HCT116 (cell line): ENCODE measurements at regions not wholly inside any gene's neighbourhood (a gene's known extent, or its start where the extent isn't known, plus 50 kb on each side); places are given as distances from the start of the nearest gene placed in this dataset.

ENCODE experiments used
- ATAC-seq: fragments of 200-7000 bp; cut with Tn5 transposase; 2 replicates; pipeline ENCODE4 v1.9.1; 2020; ENCODE audit warnings: mild to moderate bottlenecking, moderate library complexity
- BruUV-seq: library from RNA; stranded (reverse); fragments of 400-500 nt; replicated peaks from 2 replicates; lab custom pipeline; 2021; lab: Mats Ljungman, UMichigan
- CTCF ChIA-PET: fragments of 300-600 bp; sonication (Branson Sonifier 250); formaldehyde crosslinking; loops from one replicate; lab custom pipeline; 2021; ENCODE audit warnings: antibody characterized with exemption; lab: Charles Lee
- POLR2A ChIA-PET: fragments of 300-600, 350-600 bp; sonication (Branson Sonifier 250); formaldehyde crosslinking; loops from one replicate; lab custom pipeline; 2021; ENCODE audit warnings: antibody characterized with exemption; lab: Charles Lee
- RAD21 ChIA-PET, 2 experiments: fragments of 300-600 bp; sonication (Branson Sonifier 250); formaldehyde crosslinking; loops; one replicate each; lab custom pipeline; 2023; ENCODE audit warnings: low total read pairs in 2 of 2; ENCODE audit not compliant: uncharacterized antibody in 2 of 2, unreplicated experiment in 2 of 2, low non-redundant PET in 1 of 2; lab: Charles Lee
- DNase-seq: peaks from one replicate; pipeline ENCODE4 v3.0.0-alpha.2; 2010; ENCODE audit warnings: low read depth, low spot score
- H2AFZ ChIP-seq: fragments of 200-600 bp; shearing (Covaris generic), sonication (generic); 2 replicates; pipeline ENCODE4 v1.6.1; 2017; ENCODE audit warnings: low read depth, mixed run types, mixed read lengths, antibody characterized with exemption, low read length; ENCODE audit not compliant: poor library complexity, severe bottlenecking
- H3K27ac ChIP-seq: 2 replicates; pipeline ENCODE4 v1.5.1; 2012; ENCODE audit warnings: low read depth, low read length
- H3K27me3 ChIP-seq: fragments of 200-600 bp; sonication (generic); 2 replicates; pipeline ENCODE4 v1.6.1; 2016; ENCODE audit warnings: mixed run types, low read length, mixed read lengths; ENCODE audit not compliant: insufficient read depth
- H3K36me3 ChIP-seq, 2 experiments: fragments of 200-500 bp in 1 of 2; fragments of 200-600 bp in 1 of 2; sonication (Bioruptor generic) in 1 of 2; sonication (generic) in 1 of 2; 2 replicates each; pipeline versions ENCODE4 v1.5.1 to v1.6.1; 2014 to 2016; ENCODE audit warnings: low read length in 2 of 2, inconsistent platforms in 1 of 2, mixed read lengths in 1 of 2, mixed run types in 1 of 2; ENCODE audit not compliant: insufficient read depth in 2 of 2, control insufficient read depth in 1 of 2
- H3K4me1 ChIP-seq, 2 experiments: fragments of 200-600 bp in 1 of 2; sonication (generic) in 1 of 2; 2 replicates each; pipeline versions ENCODE4 v1.5.1 to v1.6.1; 2012 to 2017; ENCODE audit warnings: low read length in 2 of 2, inconsistent platforms in 1 of 2, mild to moderate bottlenecking in 1 of 2, mixed read lengths in 1 of 2, mixed run types in 1 of 2, moderate library complexity in 1 of 2; ENCODE audit not compliant: insufficient read depth in 2 of 2, control insufficient read depth in 1 of 2
- H3K4me2 ChIP-seq: fragments of 200-600 bp; sonication (generic); 2 replicates; pipeline ENCODE4 v1.6.1; 2017; ENCODE audit warnings: mixed run types, low read length, mixed read lengths
- H3K4me3 ChIP-seq, 2 experiments: fragments of 200-600 bp in 1 of 2; sonication (generic) in 1 of 2; replicated peaks in 1 of 2; 2 replicates each; pipeline ENCODE4 v1.5.1; 2011 to 2016; ENCODE audit warnings: low read length in 2 of 2, control low read depth in 1 of 2, low read depth in 1 of 2, mild to moderate bottlenecking in 1 of 2, mixed read lengths in 1 of 2, mixed run types in 1 of 2
- H3K79me2 ChIP-seq: fragments of 200-600 bp; sonication (generic); 2 replicates; pipeline ENCODE4 v1.6.1; 2017; ENCODE audit warnings: mild to moderate bottlenecking, mixed run types, low read length, moderate library complexity, mixed read lengths; ENCODE audit not compliant: insufficient read depth
- H3K9ac ChIP-seq: fragments of 200-600 bp; sonication (generic); 2 replicates; pipeline ENCODE4 v1.6.1; 2016; ENCODE audit warnings: low read length, mixed read lengths
- H3K9me2 ChIP-seq: fragments of 200-600 bp; sonication (generic), shearing (Covaris generic); 2 replicates; pipeline ENCODE4 v1.6.1; 2017; ENCODE audit warnings: mixed run types, mild to moderate bottlenecking, moderate library complexity; ENCODE audit not compliant: insufficient read depth
- H3K9me3 ChIP-seq, 2 experiments: fragments of 200-500 bp in 1 of 2; fragments of 200-600 bp in 1 of 2; sonication (Bioruptor generic) in 1 of 2; sonication (generic) in 1 of 2; 2 replicates each; pipeline ENCODE4 v1.6.1; 2014 to 2017; ENCODE audit warnings: low read length in 2 of 2, mixed read lengths in 2 of 2, inconsistent platforms in 1 of 2, low read depth in 1 of 2, mild to moderate bottlenecking in 1 of 2, mixed run types in 1 of 2, moderate library complexity in 1 of 2; ENCODE audit not compliant: control insufficient read depth in 1 of 2, insufficient read depth in 1 of 2
- H4K20me1 ChIP-seq: fragments of 200-600 bp; sonication (generic), shearing (Covaris generic); 2 replicates; pipeline ENCODE4 v1.6.1; 2017; ENCODE audit warnings: mixed run types, mild to moderate bottlenecking, moderate library complexity; ENCODE audit not compliant: insufficient read depth
- ATF3 ChIP-seq: IDR thresholded peaks from 2 replicates; pipeline ENCODE4 v1.6.1; 2012
- CBX3 ChIP-seq: IDR thresholded peaks from 2 replicates; pipeline ENCODE4 v1.6.1; 2012; ENCODE audit warnings: low read depth
- CEBPB ChIP-seq: IDR thresholded peaks from 2 replicates; pipeline ENCODE4 v1.6.1; 2012; ENCODE audit warnings: low read depth
- CTCF ChIP-seq, 3 experiments: fragments of 200-600 bp in 1 of 3; sonication (generic) in 1 of 3; IDR thresholded peaks in 2 of 3; conservative IDR thresholded peaks in 1 of 3; 2 replicates each; pipeline ENCODE4 v1.5.1; 2012 to 2017; ENCODE audit warnings: low read depth in 2 of 3, low read length in 2 of 3, antibody characterized with exemption in 1 of 3, borderline replicate concordance in 1 of 3, control low read depth in 1 of 3, mild to moderate bottlenecking in 1 of 3, mixed read lengths in 1 of 3, mixed run types in 1 of 3, moderate library complexity in 1 of 3; ENCODE audit not compliant: insufficient read depth in 1 of 3
- EGR1 ChIP-seq: IDR thresholded peaks from 2 replicates; pipeline ENCODE4 v1.6.1; 2012; ENCODE audit warnings: low read depth
- ELF1 ChIP-seq: IDR thresholded peaks from 2 replicates; pipeline ENCODE4 v1.6.1; 2012; ENCODE audit warnings: low read depth, borderline replicate concordance
- EZH2 ChIP-seq: fragments of 200-600 bp; sonication (generic); IDR thresholded peaks from 2 replicates; pipeline ENCODE4 v1.6.1; 2017; ENCODE audit warnings: antibody characterized with exemption, mixed run types
- EZH2phosphoT487 ChIP-seq: fragments of 200-600 bp; IDR thresholded peaks from 2 replicates; pipeline ENCODE4 v1.6.1; 2018; ENCODE audit warnings: antibody characterized with exemption, borderline replicate concordance
- FOSL1 ChIP-seq: IDR thresholded peaks from 2 replicates; pipeline ENCODE4 v1.6.1; 2012; ENCODE audit warnings: low read depth
- JUND ChIP-seq: IDR thresholded peaks from 2 replicates; pipeline ENCODE4 v1.6.1; 2012
- POLR2A ChIP-seq: IDR thresholded peaks from 2 replicates; pipeline ENCODE4 v1.7.0; 2011; ENCODE audit warnings: borderline replicate concordance; ENCODE audit not compliant: insufficient read depth, insufficient read length; ENCODE audit errors: extremely low read depth
- POLR2AphosphoS5 ChIP-seq: IDR thresholded peaks from 2 replicates; pipeline ENCODE4 v1.6.1; 2011; ENCODE audit warnings: mild to moderate bottlenecking, low read depth, low read length, moderate library complexity
- RAD21 ChIP-seq: IDR thresholded peaks from 2 replicates; pipeline ENCODE4 v1.6.1; 2012; ENCODE audit warnings: low read depth, mild to moderate bottlenecking
- SP1 ChIP-seq: IDR thresholded peaks from 2 replicates; pipeline ENCODE4 v1.6.1; 2012; ENCODE audit warnings: low read depth
- SRF ChIP-seq: IDR thresholded peaks from 2 replicates; pipeline ENCODE4 v1.6.1; 2012; ENCODE audit warnings: low read depth
- TCF7L2 ChIP-seq: IDR thresholded peaks from 2 replicates; pipeline ENCODE4 v1.7.0; 2011; ENCODE audit warnings: borderline replicate concordance, inconsistent platforms; ENCODE audit not compliant: insufficient read depth, insufficient read length; ENCODE audit errors: extremely low read depth
- YY1 ChIP-seq: IDR thresholded peaks from 2 replicates; pipeline ENCODE4 v1.6.1; 2011; ENCODE audit warnings: low read length, low read depth, moderate library complexity, mild to moderate bottlenecking; ENCODE audit not compliant: insufficient replicate concordance; ENCODE audit errors: extremely low read depth
- ZNF274 ChIP-seq: fragments of 200-500 bp; sonication (Bioruptor generic); IDR thresholded peaks from 2 replicates; pipeline ENCODE4 v1.6.1; 2014; ENCODE audit warnings: mild to moderate bottlenecking, low read depth, low read length, inconsistent platforms
- intact Hi-C: fragments of 100-400 bp; cut with micrococcal nuclease; formaldehyde crosslinking; loops from 2 replicates; pipeline ENCODE4 v1.10.0; 2022
- TF ChIP-seq, protein P1 (sequence below): IDR thresholded peaks from 2 replicates; pipeline ENCODE4 v1.6.1; 2012
- TF ChIP-seq, protein P2 (sequence below): IDR thresholded peaks from 2 replicates; pipeline ENCODE4 v1.6.1; 2011; ENCODE audit warnings: mild to moderate bottlenecking, low read length, moderate library complexity; ENCODE audit not compliant: insufficient replicate concordance; ENCODE audit errors: extremely low read depth

DNA sequence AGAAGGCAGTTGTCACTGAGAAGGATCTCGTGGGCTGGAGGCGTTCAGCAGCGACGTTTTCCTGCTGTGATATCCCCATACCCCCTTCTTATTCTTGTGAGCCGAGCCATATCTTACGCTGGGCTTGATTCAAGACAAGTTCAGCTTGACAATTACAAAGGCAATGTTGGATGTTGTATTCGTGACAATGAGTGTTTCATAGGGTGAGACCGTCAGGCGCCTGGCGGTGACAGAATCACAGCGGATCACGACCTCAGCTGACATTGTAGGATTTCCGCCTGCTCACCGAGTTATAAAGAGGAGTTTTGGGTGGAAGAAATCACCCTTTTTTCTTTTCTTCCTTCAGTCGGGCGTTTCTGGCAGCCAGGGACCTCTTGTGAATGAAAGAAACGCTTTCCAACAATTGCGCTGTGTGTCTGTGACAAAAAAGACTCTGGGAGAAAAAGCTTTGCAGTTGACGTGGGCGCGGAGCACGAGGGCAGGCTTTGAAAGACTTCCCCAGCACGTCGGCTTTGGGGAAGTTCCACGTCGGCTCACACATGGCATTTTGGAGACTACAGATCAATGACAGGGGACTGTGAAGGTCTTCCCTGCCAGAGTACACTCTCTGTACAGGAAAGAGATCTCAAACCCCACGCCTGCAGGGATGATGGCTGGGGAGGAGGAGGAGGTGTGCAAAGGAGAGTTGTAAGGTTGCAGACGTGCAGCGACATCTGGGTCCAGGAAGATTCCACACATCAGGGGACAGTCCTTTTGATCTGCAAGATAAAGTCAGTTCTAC, 135.4 kb downstream of the CRLF2 start:
- no peak for ATAC-seq
- Histone ChIP-seq H3K36me3 (no peaks in the 10 kb centered on the region), H3K27me3 (no peaks in the 10 kb centered on the region), H3K4me2 (no peak overlapping the region), H3K4me1 (no peaks in the 10 kb centered on the region), H3K9me3 (no peaks in the 10 kb centered on the region), H3K9ac (no peak overlapping the region), H3K9me2 (no peaks in the 10 kb centered on the region)
- ChIA-PET POLR2A (no interaction called here), RAD21 (no interaction called here)
- TF ChIP-seq CTCF (IDR thresholded peaks at IDR 0.05 in 2 of 3, conservative IDR thresholded peaks at IDR 0.05 in 1 of 3; ENCODE audit: borderline replicate concordance in 1 of 3, insufficient read depth in 1 of 3, low read depth in 2 of 3, low read length in 2 of 3): no peak
- no peak for TF ChIP-seq YY1
- no peak for TF ChIP-seq SP1
- no peak for TF ChIP-seq JUND
- no peak for TF ChIP-seq POLR2A
- no peak for TF ChIP-seq ZNF274
- no peak for TF ChIP-seq ELF1
- no peak for TF ChIP-seq TCF7L2
- no peak for TF ChIP-seq FOSL1
- TF ChIP-seq POLR2AphosphoS5: no peak
- no peak for TF ChIP-seq EZH2
- TF ChIP-seq SRF: no peak
- no peak for TF ChIP-seq EZH2phosphoT487
- TF ChIP-seq, protein P1, sequence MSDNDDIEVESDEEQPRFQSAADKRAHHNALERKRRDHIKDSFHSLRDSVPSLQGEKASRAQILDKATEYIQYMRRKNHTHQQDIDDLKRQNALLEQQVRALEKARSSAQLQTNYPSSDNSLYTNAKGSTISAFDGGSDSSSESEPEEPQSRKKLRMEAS: no peak
- TF ChIP-seq CEBPB: no peak
- no peak for TF ChIP-seq RAD21
- TF ChIP-seq EGR1: no peak
- no peak for TF ChIP-seq CBX3
- TF ChIP-seq, protein P2, sequence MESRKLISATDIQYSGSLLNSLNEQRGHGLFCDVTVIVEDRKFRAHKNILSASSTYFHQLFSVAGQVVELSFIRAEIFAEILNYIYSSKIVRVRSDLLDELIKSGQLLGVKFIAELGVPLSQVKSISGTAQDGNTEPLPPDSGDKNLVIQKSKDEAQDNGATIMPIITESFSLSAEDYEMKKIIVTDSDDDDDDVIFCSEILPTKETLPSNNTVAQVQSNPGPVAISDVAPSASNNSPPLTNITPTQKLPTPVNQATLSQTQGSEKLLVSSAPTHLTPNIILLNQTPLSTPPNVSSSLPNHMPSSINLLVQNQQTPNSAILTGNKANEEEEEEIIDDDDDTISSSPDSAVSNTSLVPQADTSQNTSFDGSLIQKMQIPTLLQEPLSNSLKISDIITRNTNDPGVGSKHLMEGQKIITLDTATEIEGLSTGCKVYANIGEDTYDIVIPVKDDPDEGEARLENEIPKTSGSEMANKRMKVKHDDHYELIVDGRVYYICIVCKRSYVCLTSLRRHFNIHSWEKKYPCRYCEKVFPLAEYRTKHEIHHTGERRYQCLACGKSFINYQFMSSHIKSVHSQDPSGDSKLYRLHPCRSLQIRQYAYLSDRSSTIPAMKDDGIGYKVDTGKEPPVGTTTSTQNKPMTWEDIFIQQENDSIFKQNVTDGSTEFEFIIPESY: no peak
- TF ChIP-seq ATF3: no peak
- TF ChIP-seq, all 23 proteins: peak for 0
- CTCF ChIA-PET: no interaction called here
- intact Hi-C loops: no loop called here
- no peaks in the 10 kb centered on the region for H3K79me2 ChIP-seq
- no TSS peak for BruUV-seq
- H2AFZ ChIP-seq: no peak overlapping the region
- H3K27ac ChIP-seq: no peak overlapping the region
- no peak overlapping the region for H3K4me3 ChIP-seq
- no peak for DNase-seq
- H4K20me1 ChIP-seq: no peaks in the 10 kb centered on the region
